Daoy (cell line): ENCODE measurements at regions not wholly inside any gene's neighbourhood (a gene's known extent, or its start where the extent isn't known, plus 50 kb on each side); places are given as distances from the start of the nearest gene placed in this dataset.

Experiments used
- DNase-seq: peaks from one replicate; pipeline ENCODE4 v3.0.0-alpha.2; 2015; ENCODE audit warnings: low read depth

GRCh38 chr21:24737296-24737850 lies 869.9 kb downstream of the MRPL39 start:
- DNase-seq = no peak

GRCh38 chr21:24730661-24731060 lies 876.6 kb downstream of the MRPL39 start:
- DNase-seq = no peak

GRCh38 chr21:24729568-24729967 lies 877.7 kb downstream of the MRPL39 start:
- DNase-seq = no peak

GRCh38 chr21:24727803-24728440 lies 879.4 kb downstream of the MRPL39 start:
- no peak for DNase-seq

- DNase-seq = peak; percentile 1
Measured at GRCh38 chr21:24716281-24716918, 890.9 kb downstream of the MRPL39 start.

GRCh38 chr21:24714646-24715200 lies 892.6 kb downstream of the MRPL39 start:
- DNase-seq = no peak

- DNase-seq = no peak
Measured at GRCh38 chr21:24705201-24705600, 902.1 kb downstream of the MRPL39 start.

- no peak for DNase-seq
Measured at GRCh38 chr21:24693779-24694178, 913.5 kb downstream of the MRPL39 start.

GRCh38 chr21:24681456-24681855 lies 925.8 kb downstream of the MRPL39 start:
- DNase-seq = no peak

GRCh38 chr21:24671901-24672300 lies 935.4 kb downstream of the MRPL39 start:
- DNase-seq = no peak

- DNase-seq = no peak
Measured at GRCh38 chr21:24658926-24659325, 948.4 kb downstream of the MRPL39 start.

- DNase-seq = no peak
Measured at GRCh38 chr21:24658026-24658425, 949.3 kb downstream of the MRPL39 start.

- DNase-seq = no peak
Measured at GRCh38 chr21:24649691-24650090, 957.6 kb downstream of the MRPL39 start.

- DNase-seq = no peak
Measured at GRCh38 chr21:24636696-24637095, 970.6 kb downstream of the MRPL39 start.

GRCh38 chr21:24634749-24635148 lies 972.5 kb downstream of the MRPL39 start:
- no peak for DNase-seq

GRCh38 chr21:24628536-24628935 lies 978.7 kb downstream of the MRPL39 start:
- DNase-seq = no peak

GRCh38 chr21:24628046-24628445 lies 979.2 kb downstream of the MRPL39 start:
- no peak for DNase-seq

- no peak for DNase-seq
Measured at GRCh38 chr21:24617819-24618218, 989.5 kb downstream of the MRPL39 start.

GRCh38 chr21:24594082-24594481 lies 1013.2 kb downstream of the MRPL39 start:
- DNase-seq = no peak

- DNase-seq = no peak
Measured at GRCh38 chr21:24590261-24590660, 1017.0 kb downstream of the MRPL39 start.

GRCh38 chr21:24583473-24583872 lies 1023.8 kb downstream of the MRPL39 start:
- no peak for DNase-seq

GRCh38 chr21:24577301-24577700 lies 1030.0 kb downstream of the MRPL39 start:
- DNase-seq = no peak

GRCh38 chr21:24561291-24561690 lies 1046.0 kb downstream of the MRPL39 start:
- DNase-seq = no peak
